ENCODE measurements at regions not wholly inside any gene's neighbourhood (a gene's known extent, or its start where the extent isn't known, plus 50 kb on each side); places are given as distances from the start of the nearest gene placed in this dataset.

GRCh38 chr12:3998397-3998796 lies 125.2 kb upstream of the PARP11 start:
- no peak for DNase-seq
- Histone ChIP-seq H3K27ac (no peak overlapping the region), H3K9me3 (no peaks in the 10 kb centered on the region), H3K27me3 (no peaks in the 10 kb centered on the region), H3K4me1 (no peaks in the 10 kb centered on the region), H3K4me3 (no peak overlapping the region), H3K36me3 (no peaks in the 10 kb centered on the region)
- TF ChIP-seq CTCF (IDR thresholded peaks at IDR 0.05): no peak
- TF ChIP-seq POLR2A (IDR thresholded peaks at IDR 0.05): no peak
- intact Hi-C loops (cut with DNase I; ENCODE audit: low total_unique reads): loop anchor here (10.0 kb wide), 1 partner anchor 46 kb away; no protein-coding TSS in a partner anchor

GRCh38 chr12:3996322-3996721 lies 123.1 kb upstream of the PARP11 start:
- TF ChIP-seq POLR2A (IDR thresholded peaks at IDR 0.05): no peak
- TF ChIP-seq CTCF (IDR thresholded peaks at IDR 0.05): no peak
- Histone ChIP-seq H3K36me3 (no peaks in the 10 kb centered on the region), H3K27ac (no peak overlapping the region), H3K9me3 (no peaks in the 10 kb centered on the region), H3K4me3 (no peak overlapping the region), H3K27me3 (no peaks in the 10 kb centered on the region), H3K4me1 (no peaks in the 10 kb centered on the region)
- intact Hi-C loops (cut with DNase I; ENCODE audit: low total_unique reads): loop anchor here (10.0 kb wide), 1 partner anchor 48 kb away; no protein-coding TSS in a partner anchor
- no peak for DNase-seq

GRCh38 chr12:3995306-3995705 lies 122.1 kb upstream of the PARP11 start:
- H3K36me3 ChIP-seq: no peaks in the 10 kb centered on the region
- H3K4me3 ChIP-seq: no peak overlapping the region
- H3K27ac ChIP-seq: no peak overlapping the region
- DNase-seq: no peak
- no peak for TF ChIP-seq CTCF (IDR thresholded peaks at IDR 0.05)
- no peak for TF ChIP-seq POLR2A (IDR thresholded peaks at IDR 0.05)
- no peaks in the 10 kb centered on the region for H3K4me1 ChIP-seq
- intact Hi-C loops (cut with DNase I; ENCODE audit: low total_unique reads): loop anchor here (10.0 kb wide), 1 partner anchor 49 kb away; no protein-coding TSS in a partner anchor
- H3K27me3 ChIP-seq: no peaks in the 10 kb centered on the region
- H3K9me3 ChIP-seq: no peaks in the 10 kb centered on the region

GRCh38 chr12:3994500-3994899 lies 121.3 kb upstream of the PARP11 start:
- TF ChIP-seq POLR2A (IDR thresholded peaks at IDR 0.05): no peak
- TF ChIP-seq CTCF (IDR thresholded peaks at IDR 0.05): no peak
- Histone ChIP-seq H3K9me3 (no peaks in the 10 kb centered on the region), H3K36me3 (no peaks in the 10 kb centered on the region), H3K4me3 (no peak overlapping the region), H3K27ac (no peak overlapping the region), H3K4me1 (no peaks in the 10 kb centered on the region), H3K27me3 (no peaks in the 10 kb centered on the region)
- intact Hi-C loops (cut with DNase I; ENCODE audit: low total_unique reads): loop anchor here (10.0 kb wide), 1 partner anchor 50 kb away; no protein-coding TSS in a partner anchor
- no peak for DNase-seq

GRCh38 chr12:3992945-3993344 lies 119.7 kb upstream of the PARP11 start:
- no peaks in the 10 kb centered on the region for H3K9me3 ChIP-seq
- intact Hi-C loops (cut with DNase I; ENCODE audit: low total_unique reads): loop anchor here (10.0 kb wide), 1 partner anchor 52 kb away; no protein-coding TSS in a partner anchor

More at GRCh38 chr12:3992945-3993344, 119.7 kb upstream of the PARP11 start:
- TF ChIP-seq POLR2A (IDR thresholded peaks at IDR 0.05) (no peak), CTCF (IDR thresholded peaks at IDR 0.05) (no peak)
- no peaks in the 10 kb centered on the region for H3K36me3 ChIP-seq
- no peak for DNase-seq
- H3K4me3 ChIP-seq: no peak overlapping the region
- no peaks in the 10 kb centered on the region for H3K27me3 ChIP-seq
- no peaks in the 10 kb centered on the region for H3K4me1 ChIP-seq
- no peak overlapping the region for H3K27ac ChIP-seq

All from uterus (tissue), 3 donors.